A673 (cell line): ENCODE measurements at regions not wholly inside any gene's neighbourhood (a gene's known extent, or its start where the extent isn't known, plus 50 kb on each side); places are given as distances from the start of the nearest gene placed in this dataset.

ENCODE experiments used
- BruUV-seq: library from RNA; stranded (reverse); fragments of 400-500 nt; replicated peaks from 2 replicates; lab custom pipeline; 2021; lab: Mats Ljungman, UMichigan
- CTCF ChIA-PET: fragments of 300-600 bp; sonication (Branson Sonifier 250); formaldehyde crosslinking; loops from one replicate; lab custom pipeline; 2022; ENCODE audit warnings: antibody characterized with exemption; lab: Charles Lee
- POLR2A ChIA-PET: fragments of 300-600 bp; sonication (Branson Sonifier 250); formaldehyde crosslinking; loops from one replicate; lab custom pipeline; 2022; ENCODE audit warnings: antibody characterized with exemption; ENCODE audit not compliant: low non-redundant PET; lab: Charles Lee
- DNase-seq: peaks from one replicate; pipeline ENCODE4 v3.0.0-alpha.2; 2015; ENCODE audit warnings: low spot score
- H3K27ac ChIP-seq: fragments of 200-600 bp; sonication (generic); 2 replicates; pipeline ENCODE4 v1.5.1; 2016; ENCODE audit warnings: mixed run types, low read depth, mild to moderate bottlenecking, mixed read lengths, antibody characterized with exemption, low read length; ENCODE audit not compliant: poor library complexity, severe bottlenecking
- H3K27me3 ChIP-seq: fragments of 200-600 bp; sonication (generic); replicated peaks from 2 replicates; pipeline ENCODE4 v1.6.1; 2017; ENCODE audit warnings: mixed run types, low read depth, mild to moderate bottlenecking, mixed read lengths, antibody characterized with exemption, low read length; ENCODE audit not compliant: insufficient read depth, poor library complexity
- H3K36me3 ChIP-seq: fragments of 200-600 bp; sonication (generic); 2 replicates; pipeline ENCODE4 v1.6.1; 2016; ENCODE audit warnings: mixed run types, mild to moderate bottlenecking, mixed read lengths, antibody characterized with exemption, low read length; ENCODE audit not compliant: insufficient read depth, poor library complexity, severe bottlenecking
- H3K4me1 ChIP-seq: fragments of 200-600 bp; sonication (generic); 2 replicates; pipeline ENCODE4 v1.6.1; 2017; ENCODE audit warnings: mixed run types, mild to moderate bottlenecking, mixed read lengths, antibody characterized with exemption, low read length; ENCODE audit not compliant: insufficient read depth, poor library complexity, severe bottlenecking
- H3K4me3 ChIP-seq: fragments of 200-600 bp; sonication (generic); 2 replicates; pipeline ENCODE4 v1.5.1; 2016; ENCODE audit warnings: low read depth, mixed run types, mild to moderate bottlenecking, mixed read lengths, low read length; ENCODE audit not compliant: poor library complexity, severe bottlenecking
- H3K9me3 ChIP-seq: fragments of 200-600 bp; sonication (generic); 2 replicates; pipeline ENCODE4 v1.6.1; 2016; ENCODE audit warnings: mixed run types, low read depth, mild to moderate bottlenecking, mixed read lengths, antibody characterized with exemption, low read length; ENCODE audit not compliant: poor library complexity, severe bottlenecking
- EZH2 ChIP-seq: fragments of 200-600 bp; sonication (generic); IDR thresholded peaks from 2 replicates; pipeline ENCODE4 v1.6.1; 2017; ENCODE audit warnings: borderline replicate concordance, low read depth, mild to moderate bottlenecking, mixed read lengths, antibody characterized with exemption, low read length; ENCODE audit not compliant: poor library complexity, severe bottlenecking
- intact Hi-C: fragments of 100-400 bp; cut with micrococcal nuclease; formaldehyde crosslinking; loops from one replicate; pipeline ENCODE4 v1.10.0; 2022; ENCODE audit not compliant: unreplicated experiment
- TF ChIP-seq, protein P1 (sequence below): fragments of 300-800, 200-600 bp; sonication (generic); conservative IDR thresholded peaks from 2 replicates; pipeline ENCODE4 v1.5.1; 2017; ENCODE audit warnings: low read depth, mild to moderate bottlenecking, antibody characterized with exemption, low read length, moderate library complexity, mixed read lengths

DNA sequence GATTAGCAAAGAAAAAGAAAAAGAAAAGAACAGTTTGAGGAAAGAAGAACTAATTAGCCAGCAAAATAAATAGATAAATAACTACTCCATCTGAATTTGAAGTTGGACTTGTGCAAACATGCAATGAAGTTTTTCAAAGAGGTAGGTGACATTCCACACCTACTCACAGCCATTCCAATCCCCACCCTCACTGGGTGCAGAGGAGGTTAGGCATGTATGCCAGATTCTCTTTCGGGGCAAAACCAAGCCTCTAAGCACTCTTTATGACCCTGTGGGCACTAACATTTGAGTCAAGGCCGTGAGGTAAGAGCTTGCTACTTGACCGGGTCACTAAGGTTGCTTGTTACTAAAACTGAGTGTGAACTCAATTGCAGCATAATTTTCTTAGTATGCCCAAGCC lies 108.4 kb upstream of the SEMA3A start:
- Histone ChIP-seq H3K27ac (no peak overlapping the region), H3K4me1 (no peaks in the 10 kb centered on the region), H3K9me3 (no peaks in the 10 kb centered on the region), H3K36me3 (no peaks in the 10 kb centered on the region), H3K27me3 (no peaks in the 10 kb centered on the region), H3K4me3 (no peak overlapping the region)
- ChIA-PET CTCF (no interaction called here), POLR2A (no interaction called here)
- no TSS peak for BruUV-seq
- TF ChIP-seq, protein P1, sequence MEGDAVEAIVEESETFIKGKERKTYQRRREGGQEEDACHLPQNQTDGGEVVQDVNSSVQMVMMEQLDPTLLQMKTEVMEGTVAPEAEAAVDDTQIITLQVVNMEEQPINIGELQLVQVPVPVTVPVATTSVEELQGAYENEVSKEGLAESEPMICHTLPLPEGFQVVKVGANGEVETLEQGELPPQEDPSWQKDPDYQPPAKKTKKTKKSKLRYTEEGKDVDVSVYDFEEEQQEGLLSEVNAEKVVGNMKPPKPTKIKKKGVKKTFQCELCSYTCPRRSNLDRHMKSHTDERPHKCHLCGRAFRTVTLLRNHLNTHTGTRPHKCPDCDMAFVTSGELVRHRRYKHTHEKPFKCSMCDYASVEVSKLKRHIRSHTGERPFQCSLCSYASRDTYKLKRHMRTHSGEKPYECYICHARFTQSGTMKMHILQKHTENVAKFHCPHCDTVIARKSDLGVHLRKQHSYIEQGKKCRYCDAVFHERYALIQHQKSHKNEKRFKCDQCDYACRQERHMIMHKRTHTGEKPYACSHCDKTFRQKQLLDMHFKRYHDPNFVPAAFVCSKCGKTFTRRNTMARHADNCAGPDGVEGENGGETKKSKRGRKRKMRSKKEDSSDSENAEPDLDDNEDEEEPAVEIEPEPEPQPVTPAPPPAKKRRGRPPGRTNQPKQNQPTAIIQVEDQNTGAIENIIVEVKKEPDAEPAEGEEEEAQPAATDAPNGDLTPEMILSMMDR = no peak
- no peak for TF ChIP-seq EZH2
- no peak for DNase-seq
- intact Hi-C loops = no loop called here

DNA sequence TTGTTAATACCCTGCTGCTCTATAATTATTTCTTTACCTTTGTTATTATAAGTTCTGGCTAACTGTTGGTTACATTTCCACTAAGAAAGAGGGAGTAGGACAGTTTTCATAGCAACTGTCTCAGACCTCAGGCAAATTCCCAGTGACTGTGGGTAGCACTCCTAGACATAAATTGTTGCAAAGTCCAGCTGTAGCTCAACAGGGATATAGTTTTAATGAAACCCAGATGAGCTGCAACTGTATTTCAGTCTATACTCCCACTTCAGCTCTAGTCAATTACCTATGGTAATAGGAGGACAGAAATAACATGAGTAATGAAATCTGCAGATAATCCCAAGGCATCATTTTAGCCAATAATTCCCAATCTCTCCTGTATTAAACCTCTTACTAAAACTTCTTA lies 103.0 kb upstream of the SEMA3A start:
- TF ChIP-seq, protein P1 = no peak
- no peak for TF ChIP-seq EZH2
- no peaks in the 10 kb centered on the region for H3K36me3 ChIP-seq
- intact Hi-C loops = no loop called here
- no peak for DNase-seq
- H3K4me3 ChIP-seq = no peak overlapping the region
- no peaks in the 10 kb centered on the region for H3K4me1 ChIP-seq
- ChIA-PET POLR2A (no interaction called here), CTCF (no interaction called here)
- H3K9me3 ChIP-seq = no peaks in the 10 kb centered on the region
- BruUV-seq = no TSS peak
- no peaks in the 10 kb centered on the region for H3K27me3 ChIP-seq
- H3K27ac ChIP-seq = no peak overlapping the region

DNA sequence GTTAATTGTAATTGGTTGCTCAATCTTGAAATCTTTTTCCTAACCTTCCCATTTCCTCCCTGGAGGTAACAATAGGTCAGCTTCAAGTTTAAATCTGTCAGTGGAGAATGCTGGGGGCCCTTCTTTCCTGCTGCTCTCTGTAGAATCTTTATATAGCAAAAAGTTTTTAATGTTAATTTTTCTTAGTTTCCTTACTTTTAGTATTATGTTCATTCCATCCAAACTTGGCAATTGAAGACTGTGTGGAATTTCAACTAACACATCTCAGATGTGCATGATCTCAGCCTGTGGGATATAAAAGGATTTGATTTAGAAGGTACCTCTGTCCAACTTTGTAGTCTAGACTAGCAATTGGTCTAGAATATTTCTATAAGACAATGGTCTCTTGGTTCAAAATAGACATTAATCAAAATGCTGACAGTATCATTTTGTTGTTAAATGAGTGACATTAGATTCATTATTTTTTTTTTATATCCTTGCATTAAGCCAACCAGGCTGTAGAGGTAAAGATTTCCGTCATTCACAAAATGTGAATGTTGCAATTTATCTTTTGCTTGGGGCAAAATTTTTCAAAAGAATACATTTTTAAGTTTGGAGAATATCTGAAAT lies 100.4 kb upstream of the SEMA3A start:
- no peaks in the 10 kb centered on the region for H3K4me1 ChIP-seq
- no peaks in the 10 kb centered on the region for H3K9me3 ChIP-seq
- POLR2A ChIA-PET = no interaction called here
- no peak overlapping the region for H3K4me3 ChIP-seq
- no peaks in the 10 kb centered on the region for H3K36me3 ChIP-seq
- CTCF ChIA-PET = no interaction called here
- H3K27me3 ChIP-seq = no peaks in the 10 kb centered on the region
- DNase-seq = no peak
- intact Hi-C loops = no loop called here
- BruUV-seq = no TSS peak
- H3K27ac ChIP-seq = no peak overlapping the region
- TF ChIP-seq, protein P1 = no peak
- no peak for TF ChIP-seq EZH2
